Sciatic nerve (tissue), 2 donors: ENCODE measurements at regions not wholly inside any gene's neighbourhood (a gene's known extent, or its start where the extent isn't known, plus 50 kb on each side); places are given as distances from the start of the nearest gene placed in this dataset.
"Not testable (repeated sequence)": the region's sequence is repeated elsewhere in the genome, so short reads cannot be mapped to it uniquely, and the experiment has no call there.

Experiments
- ATAC-seq: fragments of 200-7000 bp; cut with Tn5 transposase; one replicate; pipeline ENCODE4 v1.9.1; 2020; ENCODE audit warnings: mild to moderate bottlenecking, moderate library complexity
- DNase-seq: peaks from one replicate; pipeline ENCODE4 v3.0.0-alpha.2; 2020; ENCODE audit warnings: low spot score
- intact Hi-C: fragments of 100-400 bp; cut with DNase I; formaldehyde crosslinking; loops from one replicate; pipeline ENCODE4 v1.14.2; 2022
- donor health status: DM: no; HTN: no; CAD: no.
- donor health status: DM: no; HTN: no; CAD: no.

- DNase-seq (no peak), ATAC-seq (no peak)
- intact Hi-C loops = no loop called here
Measured at GRCh38 chr4:12124138-12124537, 695.4 kb upstream of the HS3ST1 start.

DNA sequence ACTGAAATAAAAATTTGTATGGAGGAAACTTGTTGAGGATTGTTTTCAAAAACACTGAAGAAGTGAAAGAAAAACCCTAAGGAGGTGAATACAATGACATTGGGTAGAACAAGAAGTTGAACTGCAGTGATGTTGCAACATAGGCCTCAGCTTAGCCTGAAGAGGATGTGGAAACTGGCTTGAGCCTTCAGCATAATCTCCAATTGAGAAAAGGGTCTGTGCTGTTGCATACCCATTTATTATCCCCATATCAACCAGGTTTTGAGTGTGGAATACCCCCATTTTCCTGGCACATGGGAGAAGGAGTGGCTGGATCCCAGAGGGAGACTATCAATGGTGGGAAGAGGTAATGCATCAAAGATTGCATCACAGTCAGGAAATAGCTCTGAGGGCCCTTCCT lies 695.0 kb upstream of the HS3ST1 start:
- intact Hi-C loops = no loop called here
- DNase-seq (no peak), ATAC-seq (peak; percentile 44)

DNA sequence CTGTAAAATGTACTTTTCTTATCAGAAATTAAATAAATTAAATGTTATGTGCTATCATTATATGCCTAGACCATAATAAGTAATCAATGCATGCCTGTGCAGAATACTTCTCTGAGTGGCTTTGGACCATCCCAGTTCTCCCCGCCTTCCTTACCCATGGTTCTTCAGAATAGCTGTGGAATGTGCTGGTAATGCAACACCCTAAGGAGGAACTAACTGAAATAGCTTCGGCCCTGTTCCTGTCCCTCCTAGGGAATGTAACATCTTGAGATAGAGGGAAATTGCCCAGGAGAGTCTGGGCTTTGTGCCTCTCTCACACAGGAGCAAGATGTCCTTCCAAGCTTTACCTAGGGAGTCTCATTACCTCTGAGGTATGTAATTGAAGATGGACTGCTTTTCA lies 693.6 kb upstream of the HS3ST1 start:
- peak; percentile 24 for ATAC-seq
- intact Hi-C loops = no loop called here
- no peak for DNase-seq

DNA sequence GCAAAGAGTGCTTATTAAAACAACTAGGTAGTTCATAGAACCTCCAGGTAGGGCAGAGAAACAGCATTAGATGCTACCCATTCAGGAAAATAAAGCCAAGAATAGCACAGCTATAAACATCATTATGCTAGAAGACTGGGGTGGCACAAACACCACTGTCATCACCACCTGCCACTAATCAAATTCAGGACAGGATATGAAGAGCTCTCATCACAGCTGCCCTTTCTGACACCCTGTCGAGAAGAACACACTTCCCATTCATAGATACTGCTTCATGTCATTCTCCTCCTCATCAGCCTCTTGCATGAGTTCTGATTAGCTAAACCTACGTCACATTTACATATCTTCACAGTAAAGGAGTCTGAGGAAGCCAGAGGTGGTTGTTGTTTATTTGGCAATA lies 692.3 kb upstream of the HS3ST1 start:
- DNase-seq = no peak
- intact Hi-C loops = no loop called here
- ATAC-seq = no peak

DNA sequence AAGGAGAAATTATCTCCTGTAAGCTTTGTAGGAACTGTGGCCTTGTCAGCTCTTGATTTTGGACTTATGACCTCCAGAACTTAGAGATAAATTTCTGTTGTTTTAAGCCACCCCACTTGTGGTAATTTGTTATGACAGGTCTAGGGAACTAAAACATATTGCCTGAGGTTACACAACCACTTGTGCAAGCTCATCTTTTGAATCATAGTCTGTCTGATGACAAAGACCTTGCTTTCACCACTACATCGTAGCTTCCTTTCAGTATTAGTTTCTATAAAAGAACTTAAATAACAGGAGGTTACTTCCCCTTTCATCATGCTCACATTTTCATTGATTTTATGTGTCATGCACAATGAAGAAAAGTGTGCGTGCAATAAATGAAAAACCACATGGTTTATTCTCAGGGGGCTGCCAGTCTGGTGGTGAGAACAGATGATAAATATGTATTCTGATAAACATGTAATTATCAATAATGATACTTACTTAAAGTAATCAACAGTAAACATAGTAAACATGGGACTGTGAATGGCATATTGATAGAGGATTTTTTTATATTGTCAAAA lies 690.0 kb upstream of the HS3ST1 start:
- DNase-seq = no peak

GRCh38 chr4:12116009-12116552 lies 687.4 kb upstream of the HS3ST1 start:
- no peak for DNase-seq
- intact Hi-C loops = no loop called here
- ATAC-seq = no peak

More for the DNA sequence above, 690.0 kb upstream of the HS3ST1 start:
- ATAC-seq = peak; percentile 64
- intact Hi-C loops = no loop called here

- intact Hi-C loops = no loop called here
- no peak for DNase-seq
- ATAC-seq = no peak
Measured at GRCh38 chr4:12110627-12111026, 681.9 kb upstream of the HS3ST1 start.

GRCh38 chr4:12109056-12109455 lies 680.4 kb upstream of the HS3ST1 start:
- DNase-seq, intact Hi-C loops, ATAC-seq: not testable (repeated sequence)

DNA sequence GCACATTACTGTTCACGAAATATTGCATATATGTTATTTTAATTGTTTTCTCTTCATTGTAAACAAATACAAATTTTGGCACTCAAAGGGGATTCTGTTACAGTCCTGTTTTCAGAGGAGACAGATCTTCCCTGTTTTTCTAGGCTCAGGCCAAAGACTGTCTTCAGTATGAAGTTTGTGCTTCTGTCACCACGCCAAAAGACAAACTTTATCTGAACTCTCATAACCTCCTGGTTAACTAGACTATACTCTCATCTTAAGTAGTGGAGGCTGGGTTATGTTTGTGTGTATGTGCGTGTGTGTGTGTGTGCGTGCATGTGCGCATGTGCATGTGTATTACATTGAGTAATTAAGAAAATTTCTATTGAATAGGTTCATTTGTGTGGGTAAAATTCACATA lies 676.8 kb upstream of the HS3ST1 start:
- ATAC-seq (peak; percentile 49), DNase-seq (no peak)
- intact Hi-C loops = no loop called here

DNA sequence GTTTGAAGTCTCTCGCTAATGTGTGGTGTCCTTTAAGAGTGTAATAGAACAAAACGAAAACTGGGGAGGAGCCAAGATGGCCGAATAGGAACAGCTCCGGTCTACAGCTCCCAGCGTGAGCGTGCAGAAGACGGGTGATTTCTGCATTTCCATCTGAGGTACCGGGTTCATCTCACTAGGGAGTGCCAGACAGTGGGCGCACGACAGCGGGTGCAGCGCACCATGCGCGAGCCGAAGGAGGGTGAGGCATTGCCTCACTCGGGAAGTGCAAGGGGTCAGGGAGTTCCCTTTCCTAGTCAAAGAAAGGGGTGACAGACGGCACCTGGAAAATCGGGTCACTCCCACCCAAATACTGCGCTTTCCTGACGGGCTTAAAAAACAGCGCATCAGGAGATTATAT lies 661.2 kb upstream of the HS3ST1 start:
- DNase-seq, intact Hi-C loops, ATAC-seq: not testable (repeated sequence)

DNA sequence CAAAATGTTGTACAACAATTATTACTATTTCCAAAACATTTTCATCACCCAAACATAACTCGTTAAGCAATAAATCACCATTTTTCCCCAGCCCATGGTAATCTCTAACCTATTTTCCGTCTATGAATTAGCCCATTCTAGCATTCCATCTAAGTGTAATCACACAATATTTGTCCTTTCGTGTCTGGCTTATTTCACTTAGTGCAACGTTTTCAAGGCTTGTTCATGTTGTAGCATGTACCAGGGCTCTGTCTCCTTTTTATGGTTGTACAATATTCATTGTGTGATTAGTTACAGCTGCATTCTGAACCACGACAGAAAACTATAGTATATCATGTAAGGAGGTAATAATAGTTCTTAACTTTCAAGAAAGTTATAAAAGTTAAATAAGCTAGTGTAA lies 656.0 kb upstream of the HS3ST1 start:
- intact Hi-C loops = no loop called here
- DNase-seq (no peak), ATAC-seq (no peak)

GRCh38 chr4:12071316-12071715 lies 642.6 kb upstream of the HS3ST1 start:
- intact Hi-C loops = no loop called here
- DNase-seq = no peak
- ATAC-seq = no peak

DNA sequence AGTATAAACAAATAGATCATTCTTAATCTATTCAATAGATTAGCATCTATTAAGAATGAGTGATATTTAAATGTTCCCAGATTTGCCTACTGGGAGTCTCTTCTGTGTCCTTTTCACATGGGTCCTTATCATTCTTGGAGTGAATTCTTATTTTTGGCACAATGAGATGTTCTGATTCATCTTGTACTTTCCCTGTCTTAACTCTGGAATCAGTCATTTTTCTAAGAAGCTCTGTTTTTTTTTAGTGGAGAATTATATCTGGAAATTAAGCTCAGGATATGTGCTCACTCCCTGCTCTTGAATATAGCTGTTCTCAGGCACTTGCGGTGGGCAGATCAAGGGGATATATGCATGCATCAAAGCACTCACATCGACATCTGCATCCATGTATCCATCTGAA lies 625.3 kb upstream of the HS3ST1 start:
- DNase-seq = no peak
- intact Hi-C loops = no loop called here
- ATAC-seq = no peak

DNA sequence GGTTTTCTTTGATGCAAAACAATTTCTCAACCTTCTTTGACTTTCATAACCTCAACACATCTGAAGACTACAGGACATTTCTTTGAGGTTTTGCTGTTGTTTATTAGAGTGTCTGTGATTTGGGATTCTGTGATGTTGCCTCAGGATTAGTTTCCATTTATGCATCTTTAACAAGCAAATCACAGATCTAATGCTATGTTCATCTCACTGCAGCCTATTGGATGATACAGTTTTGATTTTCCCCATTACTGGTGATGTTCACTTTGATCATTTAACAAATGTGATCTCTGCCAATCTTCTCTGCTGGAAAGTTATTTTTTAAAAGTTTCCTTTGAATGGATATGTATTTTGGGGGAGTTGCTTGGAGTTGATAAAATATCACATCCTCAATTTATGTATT lies 624.9 kb upstream of the HS3ST1 start:
- DNase-seq = no peak
- intact Hi-C loops = no loop called here
- no peak for ATAC-seq

- no peak for ATAC-seq
- intact Hi-C loops = no loop called here
- DNase-seq = no peak
Measured at GRCh38 chr4:12050357-12050756, 621.7 kb upstream of the HS3ST1 start.

- intact Hi-C loops = no loop called here
- DNase-seq = no peak
- ATAC-seq = no peak
Measured at GRCh38 chr4:12042818-12043217, 614.1 kb upstream of the HS3ST1 start.

- intact Hi-C loops = no loop called here
- no peak for DNase-seq
- no peak for ATAC-seq
Measured at GRCh38 chr4:12041828-12042227, 613.1 kb upstream of the HS3ST1 start.

DNA sequence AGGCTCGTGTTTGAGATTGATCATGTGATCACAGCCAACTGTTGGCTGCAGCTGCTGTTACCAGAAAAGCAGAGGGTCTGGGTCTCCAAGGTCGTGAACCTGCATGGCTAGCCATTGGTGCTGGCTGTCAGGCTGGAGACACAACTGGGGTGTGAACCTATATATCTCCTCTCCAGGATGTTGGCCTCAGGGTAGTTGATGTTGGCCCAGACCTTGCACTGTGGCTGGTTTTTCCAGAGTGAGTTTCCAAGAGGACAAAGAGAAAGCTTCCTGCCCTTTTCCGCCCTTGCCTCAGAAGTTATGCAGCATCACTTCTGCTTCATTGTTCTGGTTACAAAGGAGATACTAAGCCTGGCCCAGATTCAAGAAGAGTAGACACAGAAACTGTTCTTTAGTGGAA lies 607.8 kb upstream of the HS3ST1 start:
- intact Hi-C loops = no loop called here
- DNase-seq (no peak), ATAC-seq (no peak)

DNA sequence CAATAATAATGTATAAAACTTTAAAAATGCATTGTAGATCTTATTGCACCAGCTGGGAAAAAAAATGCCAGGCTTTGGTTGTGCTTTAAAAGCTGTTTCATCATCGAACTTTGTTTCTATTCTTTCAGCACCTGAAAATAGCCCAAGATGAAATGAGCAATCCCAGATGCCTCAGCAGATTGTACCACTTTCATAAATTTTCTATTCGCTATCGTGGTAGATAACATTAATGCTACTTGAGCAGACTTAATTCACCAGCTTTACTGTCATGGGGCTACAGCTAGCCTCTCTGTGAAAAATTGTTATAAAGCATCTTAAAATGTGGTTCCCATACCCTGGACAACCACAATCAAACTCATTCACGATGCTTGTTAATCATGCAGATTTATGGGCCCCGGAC lies 599.6 kb upstream of the HS3ST1 start:
- ATAC-seq = no peak
- intact Hi-C loops = no loop called here
- DNase-seq = no peak

DNA sequence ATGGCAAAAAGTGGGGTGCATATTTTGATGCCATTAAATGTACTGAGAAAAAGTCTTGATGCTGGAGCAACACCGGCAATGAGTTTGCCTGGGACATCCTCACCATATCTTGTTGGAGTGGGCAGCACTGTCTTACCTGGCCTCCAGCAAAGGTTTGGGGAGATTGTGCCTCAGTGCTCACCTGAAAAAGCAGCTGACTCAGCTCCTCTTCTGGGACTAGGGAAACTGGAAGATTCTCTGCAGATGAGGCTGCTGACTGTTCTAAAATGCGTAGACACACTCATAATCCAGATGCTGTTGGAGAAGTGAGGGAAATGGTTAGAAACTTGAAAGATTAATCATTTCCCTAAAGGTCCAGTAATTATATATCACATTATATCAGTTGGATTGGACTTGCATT lies 593.7 kb upstream of the HS3ST1 start:
- no peak for DNase-seq
- no peak for ATAC-seq
- intact Hi-C loops = no loop called here

GRCh38 chr4:12016729-12017128 lies 588.0 kb upstream of the HS3ST1 start:
- DNase-seq = no peak
- ATAC-seq = no peak
- intact Hi-C loops = no loop called here
